ENCODE measurements at regions not wholly inside any gene's neighbourhood (a gene's known extent, or its start where the extent isn't known, plus 50 kb on each side); places are given as distances from the start of the nearest gene placed in this dataset.

- TF ChIP-seq EZH2 (IDR thresholded peaks at IDR 0.05; ENCODE audit: insufficient read depth, poor library complexity, severe bottlenecking), result no peak
- no peak for TF ChIP-seq EZH2phosphoT487 (IDR thresholded peaks at IDR 0.05; ENCODE audit: insufficient read depth, low read depth)
These were observed 211.0 kb downstream of the ANKRD50 start for GRCh38 chr4:124501576-124501975.
